ENCODE measurements at regions not wholly inside any gene's neighbourhood (a gene's known extent, or its start where the extent isn't known, plus 50 kb on each side); places are given as distances from the start of the nearest gene placed in this dataset.
A peak's percentile ranks its signal among the peaks of the same experiment; 100 is the strongest.

GRCh38 chr3:176699288-176699687 is 498.0 kb downstream of the TBL1XR1 start:
- DNase-seq: no peak

GRCh38 chr3:176697284-176697889 is 499.9 kb downstream of the TBL1XR1 start:
- no peak for DNase-seq

GRCh38 chr3:176696816-176697215 is 500.5 kb downstream of the TBL1XR1 start:
- DNase-seq: no peak

GRCh38 chr3:176692966-176693785 is 504.1 kb downstream of the TBL1XR1 start:
- no peak for DNase-seq

GRCh38 chr3:176692199-176692965 is 504.9 kb downstream of the TBL1XR1 start:
- DNase-seq: no peak

GRCh38 chr3:176690083-176690869 is 507.0 kb downstream of the TBL1XR1 start:
- DNase-seq: no peak

- no peak for DNase-seq
Measured at GRCh38 chr3:176687754-176688153, 509.5 kb downstream of the TBL1XR1 start.

- DNase-seq: no peak
Measured at GRCh38 chr3:176683382-176683781, 513.9 kb downstream of the TBL1XR1 start.

GRCh38 chr3:176663837-176664831 is 533.1 kb downstream of the TBL1XR1 start:
- peak; percentile 69 for DNase-seq

- DNase-seq: no peak
Measured at GRCh38 chr3:176663387-176663786, 533.9 kb downstream of the TBL1XR1 start.

GRCh38 chr3:176661432-176661964 is 535.8 kb downstream of the TBL1XR1 start:
- DNase-seq: no peak

GRCh38 chr3:176655404-176656094 is 541.7 kb downstream of the TBL1XR1 start:
- DNase-seq: no peak

GRCh38 chr3:176651622-176652021 is 545.7 kb downstream of the TBL1XR1 start:
- DNase-seq: no peak

- no peak for DNase-seq
Measured at GRCh38 chr3:176650478-176650877, 546.8 kb downstream of the TBL1XR1 start.

GRCh38 chr3:176647987-176648386 is 549.3 kb downstream of the TBL1XR1 start:
- no peak for DNase-seq

- no peak for DNase-seq
Measured at GRCh38 chr3:176633511-176633910, 563.8 kb downstream of the TBL1XR1 start.

GRCh38 chr3:176632925-176633324 is 564.4 kb downstream of the TBL1XR1 start:
- no peak for DNase-seq

- DNase-seq: no peak
Measured at GRCh38 chr3:176631165-176631564, 566.1 kb downstream of the TBL1XR1 start.

GRCh38 chr3:176628101-176628639 is 569.1 kb downstream of the TBL1XR1 start:
- DNase-seq: no peak

GRCh38 chr3:176623468-176624150 is 573.7 kb downstream of the TBL1XR1 start:
- DNase-seq: no peak
